HG03469 (cell line): ENCODE measurements at regions not wholly inside any gene's neighbourhood (a gene's known extent, or its start where the extent isn't known, plus 50 kb on each side); places are given as distances from the start of the nearest gene placed in this dataset.
"Not testable (repeated sequence)": the region's sequence is repeated elsewhere in the genome, so short reads cannot be mapped to it uniquely, and the experiment has no call there.

Experiments used
- ATAC-seq: cut with Tn5 transposase; IDR thresholded peaks from one replicate; pipeline ENCODE4 v1.9.1; 2021; ENCODE audit warnings: mild to moderate bottlenecking, moderate library complexity, moderate number of reproducible peaks; ENCODE audit not compliant: unreplicated experiment

DNA sequence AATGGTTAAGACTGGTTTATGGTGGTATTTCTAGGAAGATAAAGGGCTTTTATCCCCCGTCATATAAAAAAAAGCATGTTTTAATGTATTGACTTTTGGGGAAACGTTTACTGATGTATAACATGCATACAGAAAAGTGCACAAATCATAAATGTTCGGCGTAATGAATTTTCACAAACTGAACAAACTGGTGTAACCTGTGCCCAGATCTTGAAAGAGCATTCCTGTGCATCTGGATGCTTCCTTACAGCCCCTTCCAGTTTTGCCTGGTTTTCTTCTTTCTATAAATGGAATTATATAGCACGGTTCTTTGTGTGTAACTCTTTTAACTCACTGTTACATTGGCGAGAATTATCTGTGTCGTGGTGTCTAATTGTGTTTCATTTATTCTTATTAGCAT lies 693.8 kb upstream of the TBX3 start:
- no peak for ATAC-seq

DNA sequence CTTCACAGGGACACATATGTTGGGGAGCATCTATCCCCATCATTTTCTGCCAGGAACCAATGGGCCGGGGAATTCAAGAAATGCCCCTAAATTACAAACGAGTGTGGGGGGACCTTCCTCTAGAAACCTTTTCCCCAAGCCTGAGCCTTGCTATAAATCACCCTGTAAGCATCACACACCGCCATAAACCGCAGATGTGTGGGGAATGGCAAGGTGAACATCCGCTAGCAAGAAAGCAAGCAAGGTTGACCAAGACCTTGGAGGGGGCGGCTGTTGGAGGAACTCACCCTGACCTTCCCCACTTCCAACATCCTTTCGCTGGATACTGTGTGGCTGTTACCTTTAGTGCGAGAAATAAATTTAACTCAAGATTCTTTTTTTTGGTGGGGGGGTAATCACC lies 693.3 kb upstream of the TBX3 start:
- ATAC-seq = no peak

DNA sequence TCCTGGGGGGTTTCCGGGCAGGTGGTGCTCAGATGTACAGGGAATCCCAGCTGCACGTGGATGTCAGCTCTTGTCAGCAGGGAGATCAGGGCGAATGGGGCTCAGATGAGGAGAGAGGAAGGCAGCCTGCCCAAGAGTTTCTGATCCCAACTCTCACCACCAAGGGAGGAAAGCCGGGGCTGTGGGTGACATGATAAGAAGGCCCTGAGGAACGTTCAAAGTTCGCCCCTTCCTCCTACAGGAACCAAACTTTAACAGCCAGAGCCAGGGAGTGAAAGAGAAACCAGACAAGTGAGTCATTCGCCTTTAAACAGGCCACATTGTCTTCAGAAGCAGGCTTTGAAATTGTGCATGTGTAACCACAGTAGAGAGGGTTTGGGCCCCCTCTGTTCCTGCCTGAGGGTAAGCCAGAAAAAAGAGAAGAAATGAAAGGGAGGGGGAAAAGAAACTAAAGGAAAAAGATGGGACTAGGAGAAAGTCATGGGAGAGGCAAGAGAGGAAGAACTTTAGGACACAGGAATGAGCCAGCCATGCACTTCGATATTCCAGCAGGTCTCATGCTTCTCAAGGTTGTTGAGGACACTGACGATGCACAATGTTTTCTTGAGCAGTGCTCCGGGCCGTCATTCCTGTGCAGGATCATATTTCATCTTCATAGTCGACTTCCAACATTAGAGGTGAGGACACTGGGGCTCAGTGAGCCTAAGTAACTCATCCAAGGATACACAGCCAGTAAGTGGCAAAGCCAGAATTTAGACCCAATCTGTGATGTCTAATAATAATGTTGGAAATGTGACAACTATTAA lies 691.4 kb upstream of the TBX3 start:
- peak; percentile 89 for ATAC-seq

DNA sequence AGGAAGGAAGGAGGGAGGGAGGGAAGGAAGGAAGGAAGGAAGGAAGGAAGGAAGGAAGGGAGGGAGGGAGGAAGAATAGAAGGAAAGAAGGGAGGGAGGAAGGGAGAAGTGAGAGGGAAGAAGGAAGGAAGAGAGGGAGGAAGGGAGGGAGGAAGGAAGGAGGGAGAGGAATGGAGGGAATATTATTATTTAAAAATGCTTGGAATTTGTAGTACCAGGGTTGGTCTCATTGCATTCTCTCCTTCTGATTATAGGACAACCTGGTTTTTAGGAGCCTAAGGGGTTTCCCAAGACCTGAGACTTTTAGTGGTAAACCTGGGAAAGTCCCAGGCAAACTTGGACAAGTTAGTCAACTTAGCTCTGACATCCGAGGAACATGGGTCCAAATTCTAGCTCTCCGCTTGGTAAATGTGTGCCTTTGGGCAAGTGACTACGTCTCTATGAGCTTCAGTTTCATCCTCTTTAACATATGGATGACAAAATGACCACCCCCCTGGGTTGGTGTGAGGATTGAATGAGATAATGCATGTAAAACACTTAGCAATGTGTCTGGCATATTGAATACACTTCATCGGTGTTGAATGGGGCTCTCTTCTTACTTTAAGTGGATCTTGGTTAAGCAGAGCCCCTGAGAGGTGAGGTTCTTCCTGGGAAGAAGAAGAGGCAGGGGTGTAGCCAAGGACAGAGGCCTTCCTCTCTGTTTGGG lies 690.7 kb upstream of the TBX3 start:
- no peak for ATAC-seq

DNA sequence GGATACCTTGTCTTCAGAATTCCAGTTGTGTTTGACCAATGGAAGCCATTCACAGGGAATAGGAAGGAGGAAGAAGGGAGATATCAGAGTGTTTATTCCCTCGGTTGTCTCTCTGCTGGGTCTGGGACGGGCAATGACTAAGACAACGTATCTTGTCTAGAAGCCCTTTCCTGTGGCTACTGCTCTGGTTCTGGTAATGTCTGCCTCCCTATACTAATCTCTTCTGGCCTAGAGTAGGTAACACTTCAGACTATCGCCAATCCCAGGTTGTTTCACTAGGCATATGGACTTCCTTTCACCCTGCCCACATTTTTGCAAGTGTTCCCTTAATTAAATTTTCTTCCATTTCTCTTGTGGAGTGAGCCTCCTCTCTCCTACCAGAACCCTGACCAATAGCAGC lies 687.7 kb upstream of the TBX3 start:
- ATAC-seq = no peak

DNA sequence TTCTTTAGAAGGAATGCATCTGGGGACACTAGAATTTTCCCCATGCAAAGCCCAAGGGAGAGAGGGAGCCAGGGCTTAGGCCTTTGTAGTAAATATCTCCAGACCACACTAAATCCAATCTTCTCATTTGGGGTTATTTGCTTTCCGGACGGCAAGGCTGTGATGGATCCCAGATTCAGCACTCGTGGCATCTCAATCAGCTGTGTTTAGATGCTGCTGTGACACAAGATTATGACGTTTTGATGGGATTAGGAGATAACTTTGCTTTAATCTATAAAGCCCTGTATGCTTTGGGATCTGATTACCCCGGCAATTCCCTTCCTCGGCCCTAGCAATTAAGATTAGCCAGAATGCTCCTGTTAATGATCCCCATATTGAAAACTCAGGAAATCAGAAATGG lies 686.7 kb upstream of the TBX3 start:
- no peak for ATAC-seq

DNA sequence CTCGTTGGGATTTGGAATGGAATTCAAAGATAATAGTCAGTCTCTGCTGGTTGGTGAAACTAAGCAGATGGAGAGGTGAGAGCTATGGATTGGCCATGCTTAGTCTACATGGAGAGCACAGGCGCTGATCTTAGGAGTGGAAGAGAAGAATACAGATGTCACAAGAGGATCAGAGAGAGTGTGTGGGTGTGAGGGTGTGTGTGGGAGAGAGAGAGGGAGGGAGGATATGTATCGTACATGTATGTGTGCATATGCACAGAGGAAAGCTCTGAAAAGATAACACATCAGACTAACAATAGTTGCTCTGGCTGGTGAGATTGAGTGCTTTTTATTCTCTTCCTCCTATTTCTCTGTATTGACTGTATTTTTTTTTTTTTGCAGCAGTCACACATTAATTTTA lies 686.2 kb upstream of the TBX3 start:
- no peak for ATAC-seq

DNA sequence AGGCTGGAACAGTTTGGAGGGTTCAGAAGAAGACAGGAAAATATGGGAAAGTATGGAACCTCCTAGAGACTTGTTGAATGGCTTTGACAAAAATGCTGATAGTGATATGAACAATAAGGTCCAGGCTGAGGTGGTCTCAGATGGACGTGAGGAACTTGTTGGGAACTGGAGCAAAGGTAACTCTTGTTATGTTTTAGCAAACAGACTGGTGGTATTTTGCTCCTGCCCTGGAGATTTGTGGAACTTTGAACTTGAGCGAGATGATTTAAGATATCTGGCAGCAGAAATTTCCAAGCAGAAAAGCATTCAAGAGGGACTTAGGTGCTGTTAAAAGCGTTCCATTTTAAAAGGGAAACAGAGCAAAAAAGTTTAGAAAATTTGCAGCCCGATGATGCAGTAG lies 682.3 kb upstream of the TBX3 start:
- not testable (repeated sequence) for ATAC-seq

DNA sequence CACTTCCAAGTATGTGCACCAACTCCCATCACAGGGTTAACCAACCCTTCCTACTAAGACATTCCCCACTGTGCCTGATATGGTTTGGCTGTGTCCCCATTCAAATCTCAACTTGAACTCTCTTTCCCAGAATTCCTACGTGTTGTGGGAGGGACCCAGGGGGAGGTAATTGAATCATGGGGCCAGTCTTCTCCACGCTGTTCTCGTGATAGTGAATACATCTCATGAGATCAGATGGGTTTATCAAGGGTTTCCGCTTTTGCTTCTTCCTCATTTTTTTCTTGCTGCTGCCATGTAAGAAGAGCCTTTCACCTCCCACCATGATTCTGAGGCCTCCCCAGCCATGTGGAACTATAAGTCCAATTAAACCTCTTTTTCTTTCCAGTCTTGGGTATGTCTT lies 681.8 kb upstream of the TBX3 start:
- not testable (repeated sequence) for ATAC-seq

DNA sequence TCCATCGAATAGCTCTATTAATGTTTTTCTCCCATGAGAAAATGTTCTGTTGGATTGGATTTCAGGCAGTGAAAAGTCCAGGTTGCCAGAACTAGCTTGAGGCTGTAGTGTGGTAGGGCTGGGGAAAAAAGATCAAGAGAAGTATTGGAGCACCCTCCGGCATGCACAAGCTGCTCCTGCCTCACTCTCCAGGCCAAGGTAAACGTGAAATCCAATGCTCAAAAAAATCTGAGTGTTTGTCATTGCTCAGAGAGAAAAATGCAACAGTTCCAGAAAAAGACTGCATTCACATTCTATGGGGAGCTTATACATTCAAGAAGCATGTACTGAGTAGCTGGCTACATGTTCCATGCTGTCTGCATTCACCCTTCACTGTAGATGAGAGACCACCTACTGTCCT lies 680.9 kb upstream of the TBX3 start:
- no peak for ATAC-seq

DNA sequence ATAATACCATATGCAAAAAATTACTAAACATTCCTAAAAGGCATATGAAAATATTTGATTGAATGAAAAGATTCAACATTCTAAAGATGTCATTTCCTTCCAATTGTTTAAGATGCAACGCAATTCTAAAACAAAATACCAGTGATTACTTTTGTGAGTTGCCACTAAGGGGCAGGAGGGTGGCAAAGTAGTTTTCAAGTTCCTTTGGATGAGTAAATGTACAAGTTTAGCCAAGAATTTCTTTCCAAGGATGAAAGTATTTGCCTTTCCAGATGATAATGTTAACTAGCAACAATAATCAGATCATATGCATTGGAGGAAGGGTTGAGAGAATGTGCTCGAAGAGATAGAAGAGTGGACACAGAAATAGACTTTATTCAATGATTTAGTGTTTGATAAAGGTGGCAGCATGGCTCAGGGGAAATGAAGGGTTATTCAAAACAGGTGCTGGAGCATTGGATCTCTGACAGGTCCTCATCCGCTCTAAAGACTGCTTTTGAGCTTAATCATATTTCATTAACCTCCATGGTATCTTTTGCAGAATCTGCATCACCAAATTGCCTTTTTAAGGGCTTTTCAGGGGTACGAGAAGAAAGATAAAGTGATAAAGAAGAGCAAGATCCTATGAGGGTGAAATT lies 678.5 kb upstream of the TBX3 start:
- ATAC-seq = no peak

DNA sequence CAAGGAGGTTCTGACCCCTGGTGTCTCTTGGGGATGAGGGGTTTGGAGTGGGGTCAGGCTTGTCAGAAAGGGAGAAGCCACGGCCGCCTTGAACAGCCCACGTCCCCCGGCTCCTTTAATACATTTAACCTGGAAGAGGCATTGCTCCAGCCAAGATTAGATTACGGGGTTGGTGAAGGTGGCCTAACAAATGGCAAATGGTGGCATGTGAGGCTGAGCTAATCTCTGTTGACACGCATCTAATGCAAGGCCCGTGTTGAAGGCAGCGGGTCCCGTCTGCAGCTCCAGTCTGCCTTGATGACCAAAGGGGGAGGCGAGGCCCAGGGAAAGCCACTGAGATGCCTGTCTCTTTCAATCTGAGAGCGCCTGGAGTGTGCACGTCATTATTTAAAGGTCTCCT lies 673.7 kb upstream of the TBX3 start:
- no peak for ATAC-seq

DNA sequence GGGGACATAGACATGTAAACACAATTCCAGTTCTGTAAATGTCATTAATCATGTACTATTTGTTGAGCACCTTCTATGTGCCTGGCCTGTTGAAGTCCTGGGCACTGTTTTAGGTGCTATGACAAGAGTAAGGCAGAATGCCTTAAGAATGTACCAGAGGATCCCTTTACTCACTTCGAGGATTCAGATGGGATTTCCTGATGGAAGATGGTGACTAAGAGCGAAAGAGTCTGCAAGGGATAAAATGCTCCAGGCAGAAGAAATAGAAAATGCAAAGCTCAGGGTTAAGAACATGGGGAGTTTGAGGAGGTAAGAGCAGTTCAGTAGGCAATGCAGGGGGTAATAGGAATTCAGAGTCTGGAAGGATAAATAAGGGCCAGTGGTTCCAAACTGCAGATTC lies 671.3 kb upstream of the TBX3 start:
- ATAC-seq = no peak

DNA sequence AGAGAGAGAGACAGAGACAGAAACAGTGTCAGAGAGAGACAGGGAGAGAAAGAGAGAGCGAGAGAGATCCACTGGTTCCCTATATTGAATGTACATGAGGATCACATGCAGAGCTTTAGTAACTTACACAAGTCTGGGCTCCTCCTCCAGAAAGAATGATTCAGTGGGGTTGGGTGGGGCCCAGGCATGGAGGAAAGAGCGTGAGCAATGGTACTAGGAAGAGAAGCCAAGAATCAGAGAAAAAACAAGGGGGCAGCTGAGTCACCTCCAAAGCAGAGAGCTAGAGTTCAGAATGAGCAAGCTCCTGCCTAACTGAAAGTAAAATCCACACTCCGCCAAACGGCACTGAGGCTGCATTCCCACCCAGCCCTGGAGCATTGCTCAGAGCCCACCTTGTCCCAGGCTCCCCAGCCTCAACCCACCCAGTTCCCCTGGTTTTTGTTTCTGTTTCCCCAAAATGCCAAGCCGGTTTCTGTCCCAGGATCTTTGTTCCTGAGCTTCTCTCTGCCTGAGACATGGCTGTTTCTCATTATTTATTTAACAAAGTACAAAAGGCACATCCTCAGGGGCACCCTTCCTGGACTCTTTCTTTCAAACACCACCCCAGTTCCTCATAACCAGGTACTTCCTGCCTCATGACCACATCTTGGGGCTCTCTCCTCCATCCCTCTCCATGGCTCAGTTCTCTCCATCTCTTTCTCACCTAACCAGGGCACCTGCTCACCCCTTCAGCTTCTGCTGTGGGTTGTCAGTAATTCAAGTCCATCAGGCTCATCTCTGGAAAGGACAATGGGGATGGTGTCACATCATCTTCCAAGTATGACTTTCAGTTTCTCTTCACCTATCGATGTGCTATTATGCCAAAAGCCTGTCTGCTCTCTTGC lies 670.3 kb upstream of the TBX3 start:
- no peak for ATAC-seq

DNA sequence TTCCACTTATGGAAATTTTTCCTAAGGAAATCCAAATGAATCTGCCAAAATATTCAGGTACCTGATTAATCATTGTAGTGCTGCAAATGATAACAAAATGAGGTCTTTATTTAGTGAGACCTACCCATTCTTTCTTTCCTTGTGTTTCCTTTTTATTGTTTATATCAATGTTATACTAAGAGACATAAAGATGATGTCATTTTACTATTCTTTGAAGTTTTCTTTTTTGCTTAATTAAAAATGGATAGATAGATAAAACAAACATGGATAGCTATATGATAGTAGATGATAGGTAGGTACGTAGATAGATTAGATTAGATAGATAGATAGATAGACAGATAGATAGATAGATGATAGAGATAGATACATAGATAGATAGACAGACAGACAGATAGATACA lies 669.5 kb upstream of the TBX3 start:
- no peak for ATAC-seq

DNA sequence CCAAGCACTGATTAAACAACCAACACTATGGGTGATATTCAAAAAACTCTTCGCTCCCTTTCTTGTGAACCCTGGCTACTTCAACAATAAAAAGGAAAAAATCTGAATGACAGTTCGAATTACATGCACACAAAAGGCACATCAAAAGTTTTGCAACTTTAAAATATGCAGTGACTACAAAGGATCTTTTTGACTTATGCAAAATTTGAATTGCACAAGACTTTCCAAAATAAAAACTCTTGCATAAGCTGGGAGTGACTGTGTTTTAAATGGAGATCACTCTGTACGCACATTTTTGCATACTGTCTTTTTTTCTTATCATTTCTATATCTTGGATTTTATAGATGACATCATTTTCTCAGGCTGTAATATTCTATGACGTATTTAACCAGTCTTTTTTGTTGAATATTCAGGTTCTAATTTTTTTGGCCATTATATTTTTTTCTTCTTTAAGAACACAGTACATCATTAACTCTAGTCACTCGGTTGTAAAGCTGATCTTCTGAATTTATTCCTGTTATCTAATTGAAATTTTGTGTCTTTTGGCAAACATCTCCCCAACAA lies 667.6 kb upstream of the TBX3 start:
- ATAC-seq = no peak

DNA sequence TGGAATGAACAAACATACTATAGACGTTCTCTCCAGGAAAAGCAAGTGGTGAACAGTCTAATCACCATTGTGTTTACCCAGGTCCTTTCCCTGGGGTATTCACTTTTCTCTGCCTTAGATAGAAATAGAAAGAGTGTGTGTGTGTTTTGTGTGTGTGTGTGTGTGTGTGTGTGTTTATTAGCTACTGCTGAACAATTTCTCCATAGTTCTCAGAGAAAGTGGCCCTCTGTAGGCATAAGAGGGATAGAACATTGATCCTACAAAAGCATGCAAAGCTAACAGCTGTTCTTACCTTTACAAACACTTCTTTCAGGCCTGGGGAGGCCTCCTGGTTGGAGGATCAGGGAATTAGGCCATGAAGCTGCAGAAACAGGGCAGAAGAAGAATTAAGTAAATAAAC lies 665.7 kb upstream of the TBX3 start:
- ATAC-seq = no peak

DNA sequence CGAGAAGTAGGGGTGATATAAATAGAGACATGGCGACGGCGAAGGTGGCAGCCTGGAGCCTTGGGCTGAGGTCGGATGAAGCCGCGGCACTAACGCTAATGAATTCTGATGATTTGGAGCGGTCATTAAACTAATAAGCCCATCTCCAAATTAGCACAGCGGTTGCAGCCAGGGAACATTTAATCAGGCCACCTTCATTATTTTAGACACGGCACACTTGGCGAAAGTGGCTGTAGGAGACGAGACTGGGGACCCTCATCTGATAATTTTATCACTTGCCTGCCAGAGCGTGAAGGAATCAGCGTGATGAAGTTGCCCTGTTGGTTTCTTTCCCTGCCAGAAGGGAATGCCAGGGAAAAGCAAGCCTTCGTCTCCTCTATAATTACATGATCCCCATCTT lies 664.3 kb upstream of the TBX3 start:
- no peak for ATAC-seq

DNA sequence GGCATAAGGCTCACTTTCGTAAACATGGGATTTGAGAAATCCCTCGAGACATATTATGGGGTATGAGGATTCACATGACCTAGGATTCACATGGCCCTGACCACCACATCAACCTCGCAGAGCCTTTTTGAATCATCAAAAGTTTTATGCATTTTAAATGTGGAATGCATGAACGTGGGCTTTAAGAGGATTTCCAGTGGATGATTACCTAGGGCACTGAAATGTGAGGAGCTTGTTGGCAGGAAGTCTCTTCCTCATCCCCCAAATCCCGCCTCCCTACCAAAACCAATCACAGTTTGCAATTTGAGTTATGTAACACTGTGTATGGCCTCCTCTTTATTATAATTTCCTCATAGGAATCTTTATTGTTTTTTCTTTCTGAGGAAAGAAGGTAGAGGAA lies 659.6 kb upstream of the TBX3 start:
- ATAC-seq = no peak

DNA sequence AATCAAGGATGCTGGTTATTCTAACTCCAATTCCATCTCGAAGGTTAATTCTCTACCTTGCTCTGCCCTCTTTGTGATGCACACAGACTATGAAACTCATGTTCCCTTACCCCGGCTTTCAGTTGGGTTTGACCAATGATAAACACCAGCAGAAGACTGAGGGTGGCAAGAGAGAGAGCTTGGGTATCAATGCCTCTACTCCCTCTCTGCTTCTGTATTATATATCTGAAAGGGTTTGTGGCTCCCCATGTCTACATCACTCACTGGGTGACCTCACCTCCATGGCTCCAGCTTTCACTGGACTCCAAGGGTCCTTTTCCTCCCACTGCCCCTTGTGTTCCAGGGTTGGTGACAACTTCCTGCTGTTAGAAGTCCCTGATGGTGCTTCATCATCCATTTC lies 659.0 kb upstream of the TBX3 start:
- no peak for ATAC-seq

DNA sequence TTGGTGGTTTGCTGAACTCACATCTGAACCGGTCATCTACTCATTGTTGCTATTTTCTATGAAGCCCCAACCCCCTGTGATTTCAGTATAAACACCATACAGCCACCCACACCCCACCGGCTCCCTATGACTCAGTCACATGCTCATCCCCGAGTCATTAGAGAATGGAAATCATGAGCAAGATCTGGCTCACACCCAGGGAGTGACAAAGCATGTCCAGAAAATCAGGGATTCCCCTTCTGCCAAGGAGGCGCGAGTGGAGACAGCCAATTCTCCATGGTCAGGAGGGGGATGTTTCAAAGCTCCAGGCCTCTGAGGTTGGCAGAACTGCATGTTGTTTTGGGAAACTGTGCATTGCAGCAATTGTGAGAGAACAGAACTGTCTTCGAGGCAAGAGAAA lies 657.5 kb upstream of the TBX3 start:
- no peak for ATAC-seq
